ENCODE measurements at regions not wholly inside any gene's neighbourhood (a gene's known extent, or its start where the extent isn't known, plus 50 kb on each side); places are given as distances from the start of the nearest gene placed in this dataset.
A peak's percentile ranks its signal among the peaks of the same experiment; 100 is the strongest.

- DNase-seq (ENCODE audit: low spot score), result no peak
Observed at GRCh38 chr4:166363198-166363597, 490.2 kb downstream of the TLL1 start.

GRCh38 chr4:166366012-166366411 lies 493.0 kb downstream of the TLL1 start:
- no peak for DNase-seq (ENCODE audit: low spot score)

GRCh38 chr4:166377578-166377977 lies 504.5 kb downstream of the TLL1 start:
- DNase-seq (ENCODE audit: low spot score), result no peak

GRCh38 chr4:166386491-166387360 lies 513.7 kb downstream of the TLL1 start:
- DNase-seq (ENCODE audit: low spot score), result no peak

DNA sequence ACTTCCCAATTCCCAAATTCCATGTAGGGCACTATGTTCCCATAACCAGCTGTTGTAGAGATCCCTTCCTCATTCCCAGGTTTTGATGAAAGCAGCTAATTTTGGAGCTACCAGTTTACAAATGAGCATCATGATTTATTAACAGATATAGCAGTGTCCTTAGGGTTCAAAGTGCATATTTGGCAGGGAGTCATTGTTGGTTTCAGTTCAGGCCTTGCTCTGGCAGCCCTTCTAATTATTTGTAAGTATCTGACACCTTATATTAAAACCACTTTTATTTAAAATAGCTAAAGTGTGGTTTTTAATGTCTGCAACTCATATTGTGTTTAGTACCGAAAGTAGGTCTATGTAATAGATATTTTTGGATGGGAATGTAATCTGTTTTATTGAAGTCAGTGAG lies 518.5 kb downstream of the TLL1 start:
- no peak for DNase-seq (ENCODE audit: low spot score)

DNA sequence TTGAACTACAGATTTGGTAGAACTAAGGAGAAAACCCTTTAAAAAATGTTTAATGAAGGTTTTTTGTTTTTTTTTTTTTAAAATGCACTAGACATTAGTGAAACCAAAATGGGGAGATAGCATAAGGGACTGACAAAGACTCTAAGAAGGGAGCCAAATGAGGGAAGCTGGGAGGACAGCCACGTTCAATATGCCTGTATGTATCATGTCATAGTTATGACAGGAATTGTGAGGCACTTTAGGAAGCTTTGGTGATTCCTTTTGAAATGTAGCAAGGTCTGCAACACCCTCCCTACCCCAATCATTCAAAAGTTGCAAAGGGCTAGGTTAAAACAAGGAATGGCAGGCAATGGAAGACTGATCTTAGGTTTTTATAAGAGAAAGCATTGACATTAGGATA lies 526.0 kb downstream of the TLL1 start:
- DNase-seq (ENCODE audit: low spot score), result no peak

- no peak for DNase-seq (ENCODE audit: low spot score)
Observed at GRCh38 chr4:166400270-166400894, 527.3 kb downstream of the TLL1 start.

GRCh38 chr4:166413356-166413755 lies 540.3 kb downstream of the TLL1 start:
- DNase-seq (ENCODE audit: low spot score), result no peak

- no peak for DNase-seq (ENCODE audit: low spot score)
Observed at GRCh38 chr4:166414431-166414830, 541.4 kb downstream of the TLL1 start.

DNA sequence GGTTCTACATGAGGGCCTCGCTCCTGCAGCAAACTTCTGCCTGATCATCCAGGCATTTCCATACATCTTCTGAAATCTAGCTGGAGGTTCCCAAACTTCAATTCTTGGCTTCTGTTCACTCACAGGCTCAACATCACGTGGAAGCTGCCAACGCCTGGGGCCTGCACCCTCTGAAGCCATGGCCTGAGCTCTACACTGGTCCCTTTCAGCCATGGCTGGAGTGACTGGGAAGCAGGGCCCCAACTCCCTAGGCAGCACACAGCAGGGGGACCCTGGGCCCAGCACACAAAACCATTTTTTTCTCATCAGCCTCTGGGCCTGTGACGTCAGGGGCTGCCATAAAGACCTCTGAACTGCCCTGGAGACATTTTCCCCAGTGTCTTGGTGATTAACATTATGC lies 542.7 kb downstream of the TLL1 start:
- no peak for DNase-seq (ENCODE audit: low spot score)

DNA sequence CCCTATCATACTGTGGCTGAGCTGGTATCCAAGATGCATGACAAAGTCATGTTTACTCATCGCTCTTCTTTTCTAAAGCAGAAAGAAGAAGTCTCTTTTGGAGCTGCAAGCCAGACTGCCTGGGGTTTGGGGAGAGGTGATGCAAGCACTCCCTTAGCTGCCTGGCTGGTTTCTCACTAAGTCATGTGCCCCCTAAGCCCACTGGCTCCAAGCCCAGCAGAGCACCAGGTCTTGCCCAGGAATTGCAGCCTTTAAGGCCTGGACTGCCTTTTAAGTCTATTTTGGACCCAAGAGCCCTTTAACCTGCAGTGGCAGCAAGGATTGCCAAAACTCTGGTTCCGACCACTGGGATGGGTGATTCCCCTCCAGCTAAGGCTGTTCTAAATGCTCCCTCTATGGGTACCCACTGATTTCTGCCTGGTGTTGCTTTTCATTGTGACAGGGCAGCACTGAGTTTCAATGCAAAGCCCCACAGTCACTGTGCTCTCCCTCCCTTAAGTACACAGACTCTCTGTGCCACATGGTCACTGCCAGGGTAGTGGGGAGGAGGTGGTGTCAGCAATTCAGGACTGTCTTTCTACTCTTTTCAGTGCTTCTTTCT lies 548.6 kb downstream of the TLL1 start:
- DNase-seq (ENCODE audit: low spot score), result no peak

- DNase-seq (ENCODE audit: low spot score), result no peak
Observed at GRCh38 chr4:166422475-166422874, 549.4 kb downstream of the TLL1 start.

DNA sequence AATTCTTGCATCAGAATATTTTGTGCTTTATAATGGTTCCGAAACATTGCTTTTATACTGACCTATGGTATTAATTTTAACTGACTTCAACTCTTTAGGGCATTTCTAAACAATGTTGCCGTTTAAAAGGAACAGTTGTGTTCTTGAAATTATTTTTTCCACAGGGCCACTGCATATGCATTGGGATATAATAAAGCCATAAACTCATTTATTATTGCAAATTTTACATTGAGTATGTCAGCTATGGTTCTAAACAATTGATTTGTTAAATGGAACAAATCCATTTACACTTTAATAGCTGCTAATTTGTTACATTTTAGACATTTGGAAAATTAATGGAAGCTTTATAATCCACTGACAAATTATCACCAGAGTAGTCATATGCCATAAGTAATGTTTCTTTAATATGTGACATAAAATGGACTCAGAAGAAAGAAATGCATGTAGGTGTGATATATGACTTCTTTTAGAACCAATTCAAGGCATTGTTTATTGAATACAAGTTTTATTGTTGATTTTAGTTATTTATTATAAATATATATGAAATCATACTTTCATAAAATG lies 553.3 kb downstream of the TLL1 start:
- no peak for DNase-seq (ENCODE audit: low spot score)

GRCh38 chr4:166432125-166432524 lies 559.1 kb downstream of the TLL1 start:
- DNase-seq (ENCODE audit: low spot score), result no peak

DNA sequence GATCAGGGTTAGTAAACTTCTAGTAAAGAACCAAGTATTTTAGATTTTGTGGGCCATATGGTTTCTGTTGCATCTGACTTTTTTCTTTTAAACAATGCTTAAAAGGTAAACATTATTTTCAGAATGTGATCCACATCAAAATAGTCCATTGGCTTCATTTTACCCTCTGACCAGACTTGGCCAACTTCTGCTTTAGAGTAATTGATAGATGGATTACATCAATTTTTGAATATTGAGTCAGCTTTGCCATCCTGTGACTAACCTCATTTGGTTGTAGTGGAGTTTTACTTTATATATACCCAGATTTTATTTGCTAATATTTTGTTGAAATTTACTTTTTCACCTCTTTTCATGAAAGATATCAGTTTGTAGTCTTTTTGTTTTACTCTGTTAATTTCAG lies 559.8 kb downstream of the TLL1 start:
- no peak for DNase-seq (ENCODE audit: low spot score)

DNA sequence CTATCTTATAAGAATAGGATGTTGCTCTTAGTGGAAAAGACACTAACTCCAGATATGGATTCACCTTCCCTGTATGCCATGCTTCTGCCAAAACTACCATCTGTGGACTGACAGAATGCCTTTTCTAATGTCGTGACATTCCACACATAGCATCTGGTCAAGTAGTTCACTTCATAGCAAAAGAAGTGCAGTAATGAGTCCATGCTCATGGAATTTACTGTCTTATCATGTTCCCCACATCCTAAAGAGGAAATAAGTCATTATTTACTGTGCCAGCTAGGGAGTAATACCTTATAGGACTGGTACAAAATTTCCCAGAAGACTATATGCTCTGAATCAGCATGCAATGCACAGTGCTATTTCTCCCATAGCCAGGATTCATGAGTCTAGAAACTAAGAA lies 562.4 kb downstream of the TLL1 start:
- DNase-seq (ENCODE audit: low spot score), result peak; percentile 5

- no peak for DNase-seq (ENCODE audit: low spot score)
Observed at GRCh38 chr4:166458756-166459155, 585.7 kb downstream of the TLL1 start.

GRCh38 chr4:166459621-166460020 lies 586.6 kb downstream of the TLL1 start:
- DNase-seq (ENCODE audit: low spot score), result no peak

- no peak for DNase-seq (ENCODE audit: low spot score)
Observed at GRCh38 chr4:166460769-166461550, 587.9 kb downstream of the TLL1 start.

GRCh38 chr4:166481055-166481454 lies 608.0 kb downstream of the TLL1 start:
- DNase-seq (ENCODE audit: low spot score), result no peak

DNA sequence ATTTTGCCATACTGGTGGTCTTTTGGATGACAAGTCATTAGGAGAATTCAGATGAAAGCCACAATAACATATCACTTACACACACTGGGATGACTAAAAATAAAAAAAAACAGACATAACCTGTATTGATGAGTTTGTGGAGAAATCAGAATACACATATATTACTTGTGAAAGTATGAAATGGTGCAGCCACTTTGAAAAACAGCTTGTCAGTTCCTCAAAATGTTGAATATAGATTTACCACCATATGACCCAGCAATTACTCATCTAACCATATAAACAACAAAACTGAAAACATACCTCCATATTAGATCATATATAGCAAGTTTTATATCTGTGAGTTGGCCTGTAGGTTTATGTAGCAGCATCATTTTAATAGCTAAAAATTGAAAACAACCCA lies 608.7 kb downstream of the TLL1 start:
- DNase-seq (ENCODE audit: low spot score), result no peak

GRCh38 chr4:166482758-166483157 lies 609.7 kb downstream of the TLL1 start:
- DNase-seq (ENCODE audit: low spot score), result no peak
